Activated CD4-positive, CD25-positive, alpha-beta regulatory T cell treated with anti-CD3 and anti-CD28 coated beads, Interleukin-2, amount 50 U/mL, for 16 hours (primary cell): ENCODE measurements at regions not wholly inside any gene's neighbourhood (a gene's known extent, or its start where the extent isn't known, plus 50 kb on each side); places are given as distances from the start of the nearest gene placed in this dataset.
"Not testable (repeated sequence)": the region's sequence is repeated elsewhere in the genome, so short reads cannot be mapped to it uniquely, and the experiment has no call there.

Experiments used
- DNase-seq: peaks from one replicate; pipeline ENCODE4 v3.0.0-alpha.2; 2020; ENCODE audit warnings: low read depth, low spot score

DNA sequence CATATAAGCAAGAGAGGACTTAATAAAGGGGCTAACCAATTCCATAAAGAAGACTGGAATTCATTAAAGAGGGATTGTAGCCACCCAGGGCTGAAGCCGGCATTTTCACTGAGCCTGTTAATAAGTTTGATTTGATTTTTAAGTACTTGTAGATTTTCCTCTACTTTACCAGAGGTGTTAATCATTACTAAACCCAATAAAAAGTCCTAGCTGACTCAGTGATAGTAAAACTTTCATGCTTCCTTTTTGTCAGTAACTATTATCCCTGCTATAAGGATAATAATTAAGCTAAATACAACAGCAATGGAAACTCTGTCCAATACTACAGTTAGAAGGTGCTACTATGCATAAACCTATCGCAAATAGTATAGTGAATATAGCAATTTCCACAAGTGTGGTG, 260.2 kb downstream of the CEMIP2 start:
- not testable (repeated sequence) for DNase-seq

DNA sequence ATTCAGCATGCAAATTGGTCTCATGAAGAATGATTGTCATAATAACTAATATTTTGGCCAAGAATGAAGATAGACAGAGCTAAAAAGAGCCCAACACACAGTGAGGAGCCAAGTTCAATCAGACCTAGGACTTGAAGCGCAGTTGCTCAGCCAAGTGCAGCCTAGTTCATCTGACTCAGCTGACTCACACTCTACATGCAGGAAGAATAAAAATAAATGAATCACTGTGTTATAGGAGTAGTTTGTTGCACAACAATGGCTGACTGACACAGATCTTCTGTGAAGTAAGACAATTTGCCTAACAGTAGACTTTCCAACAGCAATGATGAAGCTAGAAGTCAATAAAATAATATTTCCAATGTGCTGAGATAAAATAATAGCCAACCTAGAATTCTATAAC, 261.5 kb downstream of the CEMIP2 start:
- no peak for DNase-seq

DNA sequence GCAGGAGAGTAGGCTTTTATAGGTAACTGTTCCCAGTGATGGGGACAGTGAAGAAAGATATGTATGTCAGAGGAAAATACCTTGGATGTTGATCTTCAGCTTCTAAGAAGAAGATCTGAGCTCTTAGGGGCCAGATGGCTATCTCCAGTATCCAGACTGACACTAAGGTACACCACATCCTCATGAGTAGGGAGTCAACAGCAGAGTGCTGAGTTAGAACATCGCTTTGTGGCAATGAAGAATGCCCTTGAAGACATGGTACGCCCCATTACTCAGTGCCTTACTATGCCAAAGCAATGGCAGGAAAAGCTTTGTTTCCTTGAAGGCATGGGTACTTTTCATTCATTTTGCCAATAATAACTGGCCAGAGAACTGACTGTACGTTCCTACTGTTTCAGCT, 263.7 kb downstream of the CEMIP2 start:
- no peak for DNase-seq

DNA sequence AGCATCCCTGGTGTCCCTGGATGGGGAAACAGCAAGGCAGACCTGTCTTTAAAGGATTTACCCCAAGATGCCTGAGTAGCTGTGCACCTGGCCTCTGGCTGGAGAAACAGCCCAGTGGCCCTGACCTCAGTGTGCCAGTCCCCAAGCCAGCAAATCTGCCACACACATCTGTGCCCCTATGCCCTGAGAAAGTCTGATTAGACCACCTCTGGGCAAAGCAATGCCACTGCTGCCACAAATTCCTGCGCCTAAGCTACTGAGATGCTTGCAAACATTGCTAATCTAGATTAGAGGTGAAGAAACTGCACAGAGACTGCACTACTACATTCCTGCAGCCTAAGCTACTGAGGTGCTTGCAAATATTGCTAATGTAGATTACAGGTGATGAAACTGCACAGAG, 269.6 kb downstream of the CEMIP2 start:
- DNase-seq, result no peak

DNA sequence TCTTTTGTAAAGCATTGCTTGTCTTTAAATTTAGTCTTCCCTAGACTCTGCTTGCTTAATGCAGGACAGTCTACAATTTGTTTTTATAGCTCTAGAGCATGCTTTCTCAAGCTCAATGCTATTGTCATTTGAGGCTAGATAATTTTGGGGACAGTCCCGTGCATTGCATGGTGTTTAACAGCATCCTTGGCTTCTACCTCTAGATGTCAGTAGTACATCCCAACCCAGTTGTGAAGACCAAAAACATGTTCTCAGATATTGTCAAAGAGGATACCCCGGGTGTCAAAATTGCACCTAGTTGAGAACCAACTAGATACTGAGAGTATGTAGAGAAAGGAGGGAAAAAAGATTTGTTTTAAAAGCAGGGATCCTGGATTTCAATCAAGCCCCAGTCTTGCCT, 277.5 kb downstream of the CEMIP2 start:
- no peak for DNase-seq

DNA sequence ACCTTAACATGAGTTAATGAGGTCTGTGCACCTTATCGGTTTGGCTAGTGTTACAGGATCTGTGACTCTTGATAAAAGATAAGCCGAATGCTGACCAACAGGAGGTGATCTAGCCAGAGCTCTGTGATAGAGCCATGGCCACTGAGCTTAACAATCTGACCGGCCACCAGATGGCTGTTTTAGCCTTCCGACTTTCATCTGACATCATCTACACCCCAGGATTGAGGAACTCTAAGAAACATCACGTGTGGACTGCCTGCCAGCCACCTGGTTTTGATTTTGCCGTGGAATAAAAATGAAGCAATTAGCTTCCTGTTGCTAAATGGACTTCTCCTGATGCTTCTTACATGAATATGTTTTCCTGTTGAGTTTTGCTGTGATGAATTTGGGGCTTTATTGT, 281.3 kb downstream of the CEMIP2 start:
- DNase-seq, result no peak

DNA sequence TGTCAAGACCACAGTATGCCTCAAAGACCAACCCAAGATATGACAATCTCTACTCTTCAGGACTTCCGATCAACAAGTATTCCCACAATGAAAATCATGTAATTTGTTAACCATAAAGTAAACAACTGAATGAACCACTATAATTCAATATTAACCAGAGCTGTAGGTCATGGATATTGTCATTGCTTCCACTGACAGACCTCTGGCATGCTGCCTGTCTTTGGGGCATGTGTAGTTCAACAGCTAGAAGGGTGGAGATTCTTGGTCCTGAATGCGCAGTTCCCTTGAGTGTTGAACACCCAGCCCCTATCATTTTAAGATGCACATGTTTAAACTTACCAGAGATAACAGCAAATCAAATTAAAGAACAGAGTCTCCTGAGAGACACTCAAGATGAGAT, 283.0 kb downstream of the CEMIP2 start:
- no peak for DNase-seq

DNA sequence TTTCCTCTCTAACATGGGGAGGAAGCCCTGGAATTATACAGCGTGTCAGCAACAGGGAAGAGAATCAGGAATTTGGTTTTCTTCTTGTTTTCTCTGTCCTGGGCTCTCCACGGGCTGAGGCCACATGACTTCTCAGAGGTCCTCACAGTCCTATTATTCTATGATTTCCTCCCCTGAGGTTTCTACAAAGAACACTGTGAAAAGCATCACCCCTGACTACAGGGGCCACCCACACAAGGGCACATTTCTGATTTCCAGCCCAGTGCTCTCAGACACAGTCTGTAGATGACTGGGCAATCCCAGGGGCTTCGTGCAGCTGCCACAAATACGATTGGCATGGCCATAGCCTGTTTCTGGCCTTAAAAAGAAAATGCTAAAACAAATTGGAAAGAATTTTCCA, 284.9 kb downstream of the CEMIP2 start:
- DNase-seq, result no peak

DNA sequence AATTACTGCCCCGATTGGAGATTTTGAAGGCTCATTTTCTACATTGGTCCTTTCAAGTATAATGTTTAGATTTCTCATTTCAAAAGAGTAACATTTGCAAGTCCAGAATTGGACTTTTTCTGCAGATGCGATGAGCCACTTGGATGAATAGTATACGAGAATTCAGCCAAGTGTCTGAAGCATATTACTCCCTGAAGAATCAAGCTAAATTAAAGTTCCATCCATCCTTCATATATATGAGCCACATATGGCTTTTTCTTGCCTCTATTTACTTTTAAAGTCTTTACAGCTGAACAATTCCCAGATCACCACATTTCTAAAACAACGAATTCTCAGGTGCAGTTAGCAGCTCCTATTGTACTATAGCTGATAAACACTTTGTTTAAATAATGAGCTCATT, 288.7 kb downstream of the CEMIP2 start:
- DNase-seq, result no peak

DNA sequence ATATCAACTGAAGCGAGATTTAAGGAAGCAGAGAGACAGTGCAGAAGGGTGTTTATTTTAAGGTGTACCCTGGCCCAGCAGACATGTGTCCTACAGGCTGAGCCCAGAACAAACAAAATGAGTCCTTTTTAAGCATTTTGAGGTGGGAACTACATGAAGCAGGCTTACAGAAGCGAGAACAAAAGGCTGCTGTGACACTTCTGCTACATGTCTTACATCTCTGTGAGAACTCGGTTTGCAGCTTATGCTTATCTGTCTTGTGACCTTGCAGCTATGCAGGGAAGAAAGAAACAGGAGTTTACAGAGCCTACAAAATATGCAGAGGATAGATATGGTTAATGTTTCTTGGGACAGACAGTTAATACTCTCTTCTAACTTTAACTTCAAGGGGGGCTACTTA, 295.9 kb downstream of the CEMIP2 start:
- no peak for DNase-seq

DNA sequence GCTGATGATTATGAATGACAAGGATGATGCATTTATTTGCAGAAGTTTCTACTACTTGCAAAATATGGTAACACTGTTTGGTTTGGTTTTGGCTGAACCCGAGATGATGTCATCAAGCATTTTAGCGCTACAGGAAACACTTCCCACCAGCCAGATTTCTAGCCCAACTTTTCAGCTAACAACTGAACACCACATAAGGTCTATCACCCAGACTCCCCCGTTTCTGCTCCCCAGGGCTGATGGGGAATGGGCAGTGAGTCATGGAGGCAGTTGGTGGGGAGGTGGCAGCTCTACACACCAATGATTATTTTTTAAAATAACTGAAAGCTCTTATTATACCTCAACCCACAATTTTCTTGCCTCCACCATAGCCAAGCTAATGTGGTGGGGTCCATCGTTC, 302.9 kb downstream of the CEMIP2 start:
- DNase-seq, result no peak

DNA sequence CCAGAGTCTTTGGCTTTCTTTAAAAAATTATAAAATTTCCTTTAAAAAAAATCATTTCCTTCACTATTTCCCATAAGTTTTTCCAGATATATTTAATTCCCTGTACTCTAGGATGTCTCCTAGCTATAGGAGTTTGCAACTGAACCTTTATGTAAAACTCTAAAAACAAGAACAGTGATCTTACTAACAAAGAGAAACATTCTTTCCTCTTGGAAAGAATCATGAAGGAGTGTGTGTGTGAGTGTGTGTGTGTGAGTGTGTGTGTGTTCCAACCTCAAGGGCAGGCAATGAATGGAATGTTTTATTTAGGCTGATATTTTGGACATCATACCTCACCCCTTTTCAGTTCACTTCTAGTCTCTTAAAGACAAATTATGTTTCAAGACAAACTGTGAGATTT, 309.2 kb downstream of the CEMIP2 start:
- no peak for DNase-seq

DNA sequence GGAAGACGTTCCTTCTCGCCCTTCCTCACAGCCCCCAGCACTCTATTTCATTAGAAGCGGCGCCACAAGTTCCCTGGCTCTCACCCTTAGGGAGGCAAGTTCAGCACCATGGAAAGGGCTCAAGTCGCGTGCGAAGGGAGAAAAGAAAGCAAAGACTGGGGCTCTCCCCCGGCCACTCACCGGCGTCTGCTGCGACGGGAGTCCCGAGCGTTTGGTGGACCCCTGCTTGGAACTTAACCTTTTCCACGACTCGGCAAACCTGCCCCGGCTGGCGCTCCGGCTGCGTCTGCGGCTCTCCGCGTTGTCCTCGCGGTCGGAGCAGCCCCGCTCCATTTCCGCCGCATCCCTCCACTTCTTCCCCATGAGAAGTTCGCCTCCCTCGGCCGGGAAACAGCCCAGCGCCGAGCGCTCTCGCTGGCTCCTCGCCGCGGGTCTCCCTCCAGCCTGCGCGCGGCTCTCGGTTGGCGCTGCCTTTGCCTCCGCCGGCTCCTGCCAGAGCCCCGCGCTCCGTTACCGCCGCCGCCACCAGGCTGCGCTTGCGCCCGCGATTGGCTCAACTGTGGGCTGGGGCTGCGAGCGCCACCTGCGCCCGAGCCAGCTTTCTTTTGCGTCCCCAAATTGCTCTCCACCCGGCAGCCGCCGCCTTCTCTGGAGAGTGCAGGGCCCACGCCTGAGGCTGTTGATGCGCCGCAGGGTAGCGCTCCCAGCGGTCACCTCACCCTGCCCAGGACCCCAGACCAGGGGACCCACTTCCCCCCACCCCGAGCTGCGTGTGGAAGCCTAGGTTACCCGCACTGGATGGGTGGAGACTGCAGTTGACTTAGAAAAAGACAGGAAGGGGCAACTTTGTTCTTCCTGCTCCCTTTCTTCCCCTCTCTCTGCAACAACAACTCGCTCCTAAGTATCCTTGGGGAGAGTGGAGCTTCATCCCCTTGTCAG, 321.6 kb downstream of the CEMIP2 start:
- peak; percentile 0 for DNase-seq

DNA sequence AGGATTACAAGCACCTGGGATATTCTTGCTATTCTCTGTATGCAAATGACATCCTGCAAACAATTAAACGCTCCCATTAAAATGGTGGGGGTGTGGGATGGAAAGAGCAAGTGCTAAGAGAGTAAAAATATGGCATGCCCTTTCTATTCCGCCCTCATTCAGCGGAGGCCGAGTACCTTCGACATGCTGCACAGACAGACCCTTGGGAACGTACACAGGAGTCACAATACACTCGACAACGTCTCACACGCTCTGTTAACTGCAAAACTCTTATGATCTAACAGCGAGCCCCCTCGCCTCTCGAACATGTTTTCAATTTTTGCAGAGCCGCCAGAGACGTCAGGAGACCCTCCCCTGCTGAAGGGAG, 322.2 kb downstream of the CEMIP2 start:
- DNase-seq, result no peak

DNA sequence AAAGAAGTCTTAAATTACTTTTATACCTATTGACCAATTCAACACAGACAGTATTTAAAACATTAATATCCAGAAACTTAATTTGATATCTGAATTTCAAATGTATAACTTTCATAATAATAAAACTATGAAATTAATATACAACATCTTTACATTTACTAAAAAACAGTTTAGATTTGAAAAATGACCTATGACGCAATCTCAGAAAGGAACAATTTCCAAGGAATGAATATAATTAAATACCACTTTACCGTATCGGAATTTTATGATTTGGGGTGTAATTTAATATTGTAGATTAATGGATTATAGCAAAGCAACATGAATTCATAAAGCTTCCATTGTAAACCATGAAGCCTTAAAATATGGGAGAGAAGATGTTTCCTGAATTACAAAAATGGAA, 321.5 kb upstream of the TRPM3 start:
- DNase-seq, result no peak

DNA sequence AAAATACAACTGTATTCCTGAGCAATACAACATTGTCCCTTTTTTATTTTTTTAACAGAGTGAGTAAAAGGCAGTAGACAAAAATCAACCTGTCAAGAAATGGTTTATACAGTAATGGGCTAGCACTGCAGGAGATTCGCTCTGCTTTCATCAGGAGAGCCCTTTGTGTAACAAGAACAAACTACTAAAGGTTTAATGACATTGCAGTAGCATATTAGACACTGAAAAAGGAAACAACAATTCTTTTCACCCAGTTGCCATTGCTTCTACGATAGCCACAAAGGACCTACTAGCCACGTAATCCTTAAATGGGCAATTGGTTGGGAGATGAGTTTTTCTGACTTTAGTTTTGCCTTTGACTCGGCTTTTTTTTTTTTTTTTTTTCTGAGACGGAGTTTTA, 319.8 kb upstream of the TRPM3 start:
- no peak for DNase-seq

DNA sequence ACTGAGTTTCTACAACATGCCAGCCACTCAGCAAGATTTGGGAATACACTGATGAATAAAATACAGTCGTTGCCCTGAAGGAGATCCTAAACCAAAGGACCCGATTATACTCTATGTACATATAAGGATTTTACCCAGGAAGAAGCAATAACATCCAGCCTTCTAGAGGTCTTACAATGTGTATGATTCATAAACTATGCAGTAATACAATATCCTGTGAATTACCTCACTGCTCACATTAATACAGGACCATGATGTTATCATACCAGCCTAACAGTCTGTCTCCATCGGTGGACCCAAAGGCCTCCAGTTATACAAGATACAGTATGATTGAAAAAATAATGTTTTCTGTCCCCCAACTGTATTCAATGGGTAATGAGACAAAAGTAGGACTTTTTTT, 310.5 kb upstream of the TRPM3 start:
- no peak for DNase-seq

DNA sequence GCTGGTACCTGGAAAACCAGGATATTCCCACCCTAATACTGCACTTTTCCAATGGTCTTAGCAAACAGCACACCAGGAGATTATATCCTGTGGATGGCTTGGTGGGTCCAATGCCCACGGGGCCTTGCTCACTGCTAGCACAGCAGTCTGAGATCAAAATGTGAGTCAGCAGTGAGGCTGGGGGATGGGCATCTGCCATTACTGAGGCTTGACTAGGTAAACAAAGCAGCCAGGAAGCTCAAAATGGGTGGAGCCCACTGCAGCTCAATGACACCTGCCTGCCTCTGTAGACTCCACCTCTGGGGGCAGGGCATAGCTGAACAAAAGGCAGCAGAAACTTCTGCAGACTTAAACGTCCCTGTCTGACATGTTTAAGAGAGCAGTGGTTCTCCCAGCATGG, 285.9 kb upstream of the TRPM3 start:
- DNase-seq, result not testable (repeated sequence)

DNA sequence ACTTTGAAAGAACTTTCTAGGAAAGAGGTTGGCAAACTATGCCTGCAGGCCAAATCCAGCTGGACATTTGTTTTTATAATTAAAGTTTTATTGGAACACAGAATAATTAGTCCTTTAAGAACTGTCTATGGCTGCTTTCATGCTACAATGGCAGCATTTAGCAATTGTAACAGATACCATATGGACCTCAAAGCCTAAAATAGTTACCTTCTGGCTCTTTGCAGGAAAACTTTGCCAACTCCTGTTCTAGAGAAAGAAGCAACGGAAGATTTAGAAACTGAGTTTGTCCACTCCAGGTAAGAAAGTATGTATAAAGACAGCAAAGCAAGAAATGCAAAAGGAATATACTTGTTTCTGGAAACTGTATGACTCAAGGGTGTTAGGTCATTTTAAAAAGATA, 281.7 kb upstream of the TRPM3 start:
- DNase-seq, result no peak

DNA sequence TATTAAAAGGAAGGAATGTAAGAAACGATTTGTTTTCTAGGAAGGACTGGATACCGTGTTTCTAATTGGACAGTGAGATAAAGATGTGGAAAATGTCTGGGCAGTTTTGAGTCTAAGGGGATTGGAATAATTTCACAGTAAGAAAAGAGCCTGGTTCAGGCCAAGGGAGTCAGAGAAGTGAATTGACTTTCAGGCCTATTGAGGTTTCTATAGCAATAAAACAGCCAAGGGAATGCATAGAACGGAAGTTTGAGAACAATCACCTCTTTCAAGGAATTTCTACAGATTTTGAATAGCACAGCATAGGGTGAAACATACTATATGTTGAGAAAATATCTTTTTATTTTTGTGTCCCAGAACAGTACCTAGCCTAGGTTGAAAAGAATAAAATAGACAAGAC, 271.6 kb upstream of the TRPM3 start:
- no peak for DNase-seq

DNA sequence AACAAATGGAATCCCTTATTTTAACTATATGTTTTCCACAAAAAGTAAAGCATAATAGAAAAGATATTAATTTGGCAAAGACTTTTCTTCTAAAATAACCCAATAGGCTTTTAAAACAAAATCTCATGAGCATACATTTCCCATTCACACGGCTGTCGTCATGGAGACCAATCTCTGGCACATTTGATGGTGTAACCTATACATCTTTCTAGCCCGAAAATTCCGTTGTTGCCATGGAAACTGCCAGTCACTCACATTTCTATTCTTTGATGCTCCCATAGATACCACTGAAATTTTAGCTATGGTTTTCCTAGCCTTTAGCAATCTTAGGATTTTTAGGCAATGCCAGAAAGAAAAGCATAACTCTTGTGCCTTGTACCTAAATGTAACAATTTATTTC, 262.9 kb upstream of the TRPM3 start:
- no peak for DNase-seq

DNA sequence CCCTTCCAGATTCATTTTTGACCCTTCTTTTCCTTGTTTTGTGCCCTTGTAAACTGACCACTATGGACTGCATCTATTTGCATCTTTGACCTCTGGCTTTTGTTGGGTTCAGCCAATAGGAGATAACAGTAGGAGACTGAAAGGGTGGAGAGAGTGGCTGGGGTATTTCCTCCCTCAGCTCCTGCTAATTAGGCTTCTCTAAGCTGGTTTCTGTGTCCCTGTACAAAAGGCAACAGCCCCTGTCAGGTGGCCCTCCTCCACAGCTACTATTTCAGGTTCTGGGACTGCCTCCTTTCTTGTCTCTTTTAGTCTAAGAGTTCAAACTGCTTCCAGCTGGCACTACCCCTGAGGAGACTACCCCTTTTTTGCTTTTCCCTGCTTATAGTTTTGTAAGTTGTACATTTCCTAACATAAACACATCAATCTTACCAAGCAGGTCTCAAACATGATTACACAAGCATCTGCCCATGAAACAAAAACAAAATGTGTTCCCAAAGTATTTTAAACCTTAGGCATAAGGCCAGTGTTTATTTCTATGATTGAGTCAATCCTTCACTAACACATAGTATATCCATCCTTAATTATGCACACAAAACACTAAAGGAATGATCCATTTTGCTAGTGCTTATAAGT, 262.0 kb upstream of the TRPM3 start:
- DNase-seq, result no peak

DNA sequence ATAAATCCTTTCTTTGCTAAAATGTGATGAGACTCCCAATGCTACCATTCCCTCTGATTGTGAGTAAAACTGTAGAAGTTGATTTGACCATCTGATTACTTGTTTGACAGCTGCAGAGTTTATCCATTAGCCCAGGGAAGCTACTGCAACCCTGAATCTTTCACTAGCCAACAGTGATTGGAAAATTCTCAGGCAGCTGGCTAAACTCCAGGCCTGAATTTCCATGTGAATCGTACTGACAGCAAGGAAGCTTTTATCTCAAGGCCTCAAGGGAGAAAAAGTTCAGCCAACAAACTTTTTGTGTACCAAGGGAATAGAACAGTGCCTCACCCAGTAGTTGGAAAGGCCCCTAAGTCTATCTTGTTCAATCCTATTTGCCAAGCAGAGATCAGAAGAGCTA, 246.7 kb upstream of the TRPM3 start:
- no peak for DNase-seq
